ENCODE measurements at regions not wholly inside any gene's neighbourhood (a gene's known extent, or its start where the extent isn't known, plus 50 kb on each side); places are given as distances from the start of the nearest gene placed in this dataset.

- Mint-ChIP-seq H3K27me3 (ENCODE audit: low read depth) (no peaks in the 10 kb centered on the region), H3K9me3 (peaks cover 8 to 12% of the 10 kb centered on the region in 2 donors), H3K4me1 (ENCODE audit: low read depth) (no peaks in the 10 kb centered on the region), H3K27ac (no peak overlapping the region), H3K36me3 (ENCODE audit: insufficient read depth in 2 of 2) (peaks cover 0 to 2% of the 10 kb centered on the region in 2 donors), H3K4me3 (no peak overlapping the region)
- DNase-seq = no peak
- no peak for ATAC-seq (replicated peaks in 1 of 2)
Observed at GRCh38 chr9:12204512-12204911, 488.7 kb upstream of the TYRP1 start.

GRCh38 chr9:12212860-12213259 is 480.3 kb upstream of the TYRP1 start:
- DNase-seq = no peak
- H3K27me3 Mint-ChIP-seq (ENCODE audit: low read depth) = no peaks in the 10 kb centered on the region
- H3K27ac Mint-ChIP-seq = no peak overlapping the region
- no peak overlapping the region for H3K4me3 Mint-ChIP-seq
- H3K36me3 Mint-ChIP-seq (ENCODE audit: insufficient read depth in 2 of 2) = peaks cover 3 to 5% of the 10 kb centered on the region in 2 donors
- no peak for ATAC-seq (replicated peaks in 1 of 2)
- H3K9me3 Mint-ChIP-seq = peaks cover 14 to 16% of the 10 kb centered on the region in 2 donors
- H3K4me1 Mint-ChIP-seq (ENCODE audit: low read depth) = no peaks in the 10 kb centered on the region

GRCh38 chr9:12221470-12221869 is 471.7 kb upstream of the TYRP1 start:
- Mint-ChIP-seq H3K27me3 (ENCODE audit: low read depth) (no peaks in the 10 kb centered on the region), H3K9me3 (peaks cover 1 to 5% of the 10 kb centered on the region in 2 donors), H3K4me1 (ENCODE audit: low read depth) (no peaks in the 10 kb centered on the region), H3K4me3 (no peak overlapping the region), H3K36me3 (ENCODE audit: insufficient read depth in 2 of 2) (no peaks in the 10 kb centered on the region), H3K27ac (no peak overlapping the region)
- DNase-seq (no peak), ATAC-seq (replicated peaks in 1 of 2) (no peak)

- no peak overlapping the region for H3K4me3 Mint-ChIP-seq
- H3K27ac Mint-ChIP-seq = no peak overlapping the region
- no peak for ATAC-seq (replicated peaks in 1 of 2)
- DNase-seq = no peak
- peaks cover 7 to 12% of the 10 kb centered on the region in 2 donors for H3K9me3 Mint-ChIP-seq
- no peaks in the 10 kb centered on the region for H3K4me1 Mint-ChIP-seq (ENCODE audit: low read depth)
- no peaks in the 10 kb centered on the region for H3K27me3 Mint-ChIP-seq (ENCODE audit: low read depth)
- peaks cover 2% of the 10 kb centered on the region in 2 donors for H3K36me3 Mint-ChIP-seq (ENCODE audit: insufficient read depth in 2 of 2)
Observed at GRCh38 chr9:12224449-12224848, 468.7 kb upstream of the TYRP1 start.

- peaks cover 19 to 22% of the 10 kb centered on the region in 2 donors for H3K9me3 Mint-ChIP-seq
- peaks cover 5 to 9% of the 10 kb centered on the region in 2 donors for H3K36me3 Mint-ChIP-seq (ENCODE audit: insufficient read depth in 2 of 2)
- H3K4me3 Mint-ChIP-seq = no peak overlapping the region
- no peaks in the 10 kb centered on the region for H3K4me1 Mint-ChIP-seq (ENCODE audit: low read depth)
- no peak overlapping the region for H3K27ac Mint-ChIP-seq
- no peaks in the 10 kb centered on the region for H3K27me3 Mint-ChIP-seq (ENCODE audit: low read depth)
- ATAC-seq (replicated peaks in 1 of 2) = no peak
- DNase-seq = no peak
Observed at GRCh38 chr9:12230708-12231107, 462.5 kb upstream of the TYRP1 start.

GRCh38 chr9:12231832-12232231 is 461.4 kb upstream of the TYRP1 start:
- no peak for ATAC-seq (replicated peaks in 1 of 2)
- no peak overlapping the region for H3K27ac Mint-ChIP-seq

GRCh38 chr9:12232836-12233235 is 460.3 kb upstream of the TYRP1 start:
- Mint-ChIP-seq H3K36me3 (ENCODE audit: insufficient read depth in 2 of 2) (peaks cover 3 to 7% of the 10 kb centered on the region in 2 donors), H3K27me3 (ENCODE audit: low read depth) (no peaks in the 10 kb centered on the region), H3K4me1 (ENCODE audit: low read depth) (no peaks in the 10 kb centered on the region), H3K4me3 (no peak overlapping the region), H3K9me3 (peaks cover 18 to 22% of the 10 kb centered on the region in 2 donors), H3K27ac (no peak overlapping the region)
- ATAC-seq (replicated peaks in 1 of 2) (no peak), DNase-seq (no peak)

More at GRCh38 chr9:12231832-12232231, 461.4 kb upstream of the TYRP1 start:
- H3K27me3 Mint-ChIP-seq (ENCODE audit: low read depth) = no peaks in the 10 kb centered on the region
- no peaks in the 10 kb centered on the region for H3K4me1 Mint-ChIP-seq (ENCODE audit: low read depth)
- peaks cover 19 to 22% of the 10 kb centered on the region in 2 donors for H3K9me3 Mint-ChIP-seq
- H3K36me3 Mint-ChIP-seq (ENCODE audit: insufficient read depth in 2 of 2) = peaks cover 5 to 9% of the 10 kb centered on the region in 2 donors
- no peak for DNase-seq
- H3K4me3 Mint-ChIP-seq = no peak overlapping the region

GRCh38 chr9:12253941-12254340 is 439.2 kb upstream of the TYRP1 start:
- ATAC-seq (replicated peaks in 1 of 2) (no peak), DNase-seq (no peak)
- H3K27ac Mint-ChIP-seq = no peak overlapping the region
- H3K4me3 Mint-ChIP-seq = no peak overlapping the region
- H3K36me3 Mint-ChIP-seq (ENCODE audit: insufficient read depth in 2 of 2) = peaks cover 0 to 1% of the 10 kb centered on the region in 2 donors
- no peaks in the 10 kb centered on the region for H3K4me1 Mint-ChIP-seq (ENCODE audit: low read depth)
- no peaks in the 10 kb centered on the region for H3K27me3 Mint-ChIP-seq (ENCODE audit: low read depth)
- H3K9me3 Mint-ChIP-seq = peaks cover 9 to 19% of the 10 kb centered on the region in 2 donors

GRCh38 chr9:12266758-12267157 is 426.4 kb upstream of the TYRP1 start:
- Mint-ChIP-seq H3K36me3 (ENCODE audit: insufficient read depth in 2 of 2) (peaks cover 3 to 4% of the 10 kb centered on the region in 2 donors), H3K4me1 (ENCODE audit: low read depth) (no peaks in the 10 kb centered on the region), H3K9me3 (peaks cover 15 to 21% of the 10 kb centered on the region in 2 donors), H3K27ac (no peak overlapping the region), H3K4me3 (no peak overlapping the region), H3K27me3 (ENCODE audit: low read depth) (no peaks in the 10 kb centered on the region)
- no peak for ATAC-seq (replicated peaks in 1 of 2)
- no peak for DNase-seq

GRCh38 chr9:12271421-12271891 is 421.7 kb upstream of the TYRP1 start:
- Mint-ChIP-seq H3K27ac (no peak overlapping the region), H3K9me3 (peaks cover 8 to 24% of the 10 kb centered on the region in 2 donors), H3K4me1 (ENCODE audit: low read depth) (no peaks in the 10 kb centered on the region), H3K4me3 (no peak overlapping the region), H3K27me3 (ENCODE audit: low read depth) (no peaks in the 10 kb centered on the region), H3K36me3 (ENCODE audit: insufficient read depth in 2 of 2) (peaks cover 3 to 4% of the 10 kb centered on the region in 2 donors)
- DNase-seq (no peak), ATAC-seq (replicated peaks in 1 of 2) (no peak)

GRCh38 chr9:12272471-12273120 is 420.6 kb upstream of the TYRP1 start:
- DNase-seq = no peak
- H3K4me3 Mint-ChIP-seq = no peak overlapping the region
- no peak for ATAC-seq (replicated peaks in 1 of 2)
- peaks cover 3 to 4% of the 10 kb centered on the region in 2 donors for H3K36me3 Mint-ChIP-seq (ENCODE audit: insufficient read depth in 2 of 2)
- H3K9me3 Mint-ChIP-seq = peaks cover 8 to 24% of the 10 kb centered on the region in 2 donors
- H3K27me3 Mint-ChIP-seq (ENCODE audit: low read depth) = no peaks in the 10 kb centered on the region
- H3K4me1 Mint-ChIP-seq (ENCODE audit: low read depth) = no peaks in the 10 kb centered on the region
- H3K27ac Mint-ChIP-seq = no peak overlapping the region

- Mint-ChIP-seq H3K27me3 (ENCODE audit: low read depth) (no peaks in the 10 kb centered on the region), H3K4me1 (ENCODE audit: low read depth) (no peaks in the 10 kb centered on the region), H3K36me3 (ENCODE audit: insufficient read depth in 2 of 2) (peaks cover 3 to 4% of the 10 kb centered on the region in 2 donors), H3K4me3 (no peak overlapping the region), H3K9me3 (peaks cover 10 to 22% of the 10 kb centered on the region in 2 donors), H3K27ac (no peak overlapping the region)
- ATAC-seq (replicated peaks in 1 of 2) (no peak), DNase-seq (no peak)
Observed at GRCh38 chr9:12274577-12274976, 418.6 kb upstream of the TYRP1 start.

- H3K27me3 Mint-ChIP-seq (ENCODE audit: low read depth) = no peaks in the 10 kb centered on the region
- no peak overlapping the region for H3K4me3 Mint-ChIP-seq
- no peak overlapping the region for H3K27ac Mint-ChIP-seq
- no peaks in the 10 kb centered on the region for H3K4me1 Mint-ChIP-seq (ENCODE audit: low read depth)
- DNase-seq = no peak
- ATAC-seq (replicated peaks in 1 of 2) = no peak
- H3K9me3 Mint-ChIP-seq = peaks cover 14 to 18% of the 10 kb centered on the region in 2 donors
- H3K36me3 Mint-ChIP-seq (ENCODE audit: insufficient read depth in 2 of 2) = peaks cover 0 to 4% of the 10 kb centered on the region in 2 donors
Observed at GRCh38 chr9:12276505-12276904, 416.7 kb upstream of the TYRP1 start.

GRCh38 chr9:12289711-12290110 is 403.5 kb upstream of the TYRP1 start:
- no peaks in the 10 kb centered on the region for H3K36me3 Mint-ChIP-seq (ENCODE audit: insufficient read depth in 2 of 2)
- no peak overlapping the region for H3K27ac Mint-ChIP-seq
- DNase-seq (no peak), ATAC-seq (replicated peaks in 1 of 2) (no peak)
- H3K4me3 Mint-ChIP-seq = no peak overlapping the region
- H3K4me1 Mint-ChIP-seq (ENCODE audit: low read depth) = no peaks in the 10 kb centered on the region
- no peaks in the 10 kb centered on the region for H3K27me3 Mint-ChIP-seq (ENCODE audit: low read depth)
- peaks cover 3 to 6% of the 10 kb centered on the region in 2 donors for H3K9me3 Mint-ChIP-seq

All from activated T-cell treated with anti-CD3 and anti-CD28 coated beads, Interleukin-2, amount 50 U/mL, for 72 hours (primary cell).